Activated T-cell treated with anti-CD3 and anti-CD28 coated beads, Interleukin-2, amount 50 U/mL, for 1 hour (primary cell): ENCODE measurements at regions not wholly inside any gene's neighbourhood (a gene's known extent, or its start where the extent isn't known, plus 50 kb on each side); places are given as distances from the start of the nearest gene placed in this dataset.
"Not testable (repeated sequence)": the region's sequence is repeated elsewhere in the genome, so short reads cannot be mapped to it uniquely, and the experiment has no call there.

ENCODE experiments used
- DNase-seq: peaks from one replicate; pipeline ENCODE4 v3.0.0-alpha.2; 2020

GRCh38 chrX:42832764-42833549 lies 55.0 kb upstream of the PPP1R2C start:
- DNase-seq: no peak

GRCh38 chrX:42833550-42833940 lies 55.6 kb upstream of the PPP1R2C start:
- not testable (repeated sequence) for DNase-seq

GRCh38 chrX:42837101-42837726 lies 59.3 kb upstream of the PPP1R2C start:
- DNase-seq: no peak

GRCh38 chrX:42837747-42838146 lies 59.8 kb upstream of the PPP1R2C start:
- DNase-seq: no peak

- DNase-seq: no peak
These were observed 61.7 kb upstream of the PPP1R2C start for GRCh38 chrX:42839632-42840031.

DNA sequence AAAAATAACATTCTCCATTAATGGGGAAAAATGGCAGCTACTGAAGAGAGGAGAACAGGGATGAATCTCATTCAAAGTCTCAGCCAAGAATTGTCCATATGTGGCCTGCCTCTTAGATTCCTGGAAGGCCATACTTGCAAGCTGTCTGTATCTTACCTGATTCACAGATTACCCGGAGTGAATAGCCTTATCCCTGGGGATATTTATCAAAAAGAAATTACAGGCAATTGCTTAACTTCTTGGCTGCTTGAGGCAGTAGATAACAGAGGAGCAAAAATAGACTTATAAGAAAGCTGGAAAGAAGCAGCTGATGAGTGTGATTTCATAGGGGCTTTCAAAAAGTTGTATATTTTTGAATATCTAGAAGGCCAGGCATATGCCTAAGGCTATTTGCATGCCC lies 68.8 kb upstream of the PPP1R2C start:
- DNase-seq: no peak

DNA sequence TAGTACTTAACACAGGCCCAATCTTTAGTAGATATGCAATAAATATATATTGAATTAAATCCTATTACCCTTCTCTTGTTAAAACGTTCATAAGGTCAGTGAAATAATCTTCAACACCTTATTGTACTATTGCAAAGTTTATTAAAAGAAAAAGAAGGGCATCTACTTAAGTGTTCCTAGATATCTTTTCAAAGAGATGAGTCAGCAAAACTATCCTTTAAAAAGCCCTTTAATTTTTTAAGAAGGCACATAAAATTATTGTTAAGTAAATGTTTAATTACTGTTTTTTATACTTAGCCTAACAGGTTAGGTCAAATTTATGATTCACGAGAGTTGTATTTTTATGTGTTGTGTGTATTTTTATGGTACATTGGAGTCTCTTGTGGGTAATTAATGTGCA lies 77.3 kb upstream of the PPP1R2C start:
- no peak for DNase-seq

- DNase-seq: no peak
These were observed 79.8 kb upstream of the PPP1R2C start for GRCh38 chrX:42857766-42858165.

GRCh38 chrX:42869011-42869410 lies 91.0 kb upstream of the PPP1R2C start:
- DNase-seq: no peak

DNA sequence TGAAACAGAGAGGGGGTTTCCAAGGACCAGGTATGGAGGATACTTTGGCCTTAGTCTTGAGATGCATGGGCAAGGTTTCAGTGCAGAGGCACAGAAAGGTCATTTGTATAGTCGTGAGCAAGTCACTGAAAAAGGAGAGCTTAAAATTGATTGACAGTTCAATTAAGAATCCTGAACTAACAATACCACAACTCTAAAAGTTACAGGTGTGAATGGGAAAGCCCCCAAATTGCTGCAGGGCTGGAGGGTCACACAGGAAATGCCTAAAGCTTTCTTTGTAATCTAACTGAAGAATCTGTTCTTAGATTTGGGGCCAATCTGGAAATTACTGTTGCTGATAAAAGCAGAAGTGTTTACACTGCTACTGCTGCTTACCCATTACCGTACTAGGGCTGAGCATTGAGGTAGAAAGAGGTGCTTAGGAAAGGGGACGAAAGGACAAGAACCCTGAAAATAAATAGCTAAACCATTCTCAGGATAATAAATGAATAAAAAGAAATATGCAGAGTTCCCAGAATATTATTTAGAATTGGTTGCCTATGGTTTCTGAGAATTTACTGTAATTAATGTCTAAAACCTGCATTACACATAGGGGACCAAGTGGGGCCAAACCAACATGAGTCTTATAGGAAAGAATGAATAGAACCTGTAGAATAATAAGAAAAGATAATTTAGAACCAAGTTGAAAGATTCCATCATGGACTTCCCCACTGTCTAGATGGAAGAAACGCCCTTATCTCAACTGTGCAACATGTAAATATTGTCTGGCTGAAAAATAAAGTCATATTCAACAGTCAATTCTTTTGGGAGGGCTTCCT lies 91.9 kb upstream of the PPP1R2C start:
- no peak for DNase-seq

- no peak for DNase-seq
These were observed 108.6 kb upstream of the PPP1R2C start for GRCh38 chrX:42886519-42886918.

- no peak for DNase-seq
These were observed 123.0 kb upstream of the PPP1R2C start for GRCh38 chrX:42900947-42901346.

- DNase-seq: no peak
These were observed 124.5 kb upstream of the PPP1R2C start for GRCh38 chrX:42902513-42902912.

GRCh38 chrX:42920752-42921151 lies 142.8 kb upstream of the PPP1R2C start:
- DNase-seq: no peak

GRCh38 chrX:42930071-42930470 lies 152.1 kb upstream of the PPP1R2C start:
- DNase-seq: no peak

DNA sequence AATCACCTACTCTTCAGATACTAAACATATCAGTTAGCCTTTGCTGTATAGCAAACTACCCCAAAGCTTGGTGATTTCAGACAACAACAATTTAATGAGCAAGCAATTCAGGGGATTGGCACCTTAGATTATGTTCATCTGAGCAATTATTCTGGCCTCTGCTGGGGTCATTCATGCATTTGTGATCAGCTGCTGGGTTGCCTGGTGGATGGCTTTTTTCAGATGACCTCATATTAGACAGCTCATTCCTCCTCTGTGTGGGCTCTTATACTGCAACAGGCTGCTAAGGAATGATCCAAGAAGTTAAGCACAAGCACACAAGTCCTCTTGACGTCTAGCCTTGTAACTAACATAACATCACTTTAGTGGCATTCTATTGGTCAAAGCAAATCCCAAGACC lies 153.0 kb upstream of the PPP1R2C start:
- DNase-seq: no peak

DNA sequence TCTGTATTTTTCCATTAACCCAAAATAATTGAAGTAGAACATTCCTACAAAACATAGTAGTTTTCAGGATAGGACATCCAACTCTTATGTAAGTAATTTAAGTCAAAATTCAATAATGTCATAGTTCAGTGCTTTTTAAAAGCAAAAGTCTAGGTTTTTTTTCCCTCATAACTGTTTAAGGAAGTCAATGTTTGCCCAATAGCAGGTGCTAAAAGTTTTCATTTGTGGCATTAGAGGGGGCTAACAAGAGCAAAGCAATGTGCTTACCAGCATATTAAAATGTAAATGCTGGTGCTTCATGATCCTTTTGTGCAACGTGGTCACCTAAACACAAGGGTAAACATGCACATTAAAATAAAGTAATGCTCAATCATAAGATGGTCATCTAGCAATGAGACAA lies 155.2 kb upstream of the PPP1R2C start:
- no peak for DNase-seq

DNA sequence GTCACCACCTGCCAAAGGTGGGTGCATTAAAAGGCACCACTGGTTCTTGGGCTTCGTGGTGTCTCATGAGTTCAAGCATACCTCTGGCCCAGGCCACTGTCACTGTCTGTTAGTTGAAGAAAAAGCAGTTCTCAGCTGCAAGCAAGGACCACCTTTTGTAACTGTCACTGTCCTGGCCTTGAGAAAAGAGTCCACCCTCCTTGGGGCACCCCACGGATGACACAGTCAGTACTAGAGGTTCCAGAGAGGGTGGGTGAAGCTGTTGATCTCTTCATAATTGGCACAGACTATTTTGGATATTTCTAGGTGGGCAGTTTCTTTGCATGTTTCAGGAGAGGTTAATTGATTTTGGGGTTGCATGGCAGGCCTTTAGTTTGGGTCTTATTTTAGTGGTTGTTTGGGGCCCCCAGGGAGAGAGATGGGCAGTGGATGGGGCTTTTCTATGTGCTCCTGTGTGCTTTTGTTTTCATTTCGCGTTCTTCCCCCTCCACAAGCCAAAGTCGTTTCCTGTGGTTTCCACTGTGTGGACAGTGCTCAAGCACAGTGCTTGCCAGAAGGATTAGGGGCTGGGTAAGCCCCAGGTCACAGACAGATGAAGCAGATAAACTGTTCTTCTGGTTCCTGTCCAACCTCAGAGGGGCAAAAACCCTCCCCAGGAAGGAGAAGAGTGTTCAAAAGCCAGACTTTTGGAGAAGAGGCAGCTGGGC lies 156.2 kb upstream of the PPP1R2C start:
- DNase-seq: no peak

DNA sequence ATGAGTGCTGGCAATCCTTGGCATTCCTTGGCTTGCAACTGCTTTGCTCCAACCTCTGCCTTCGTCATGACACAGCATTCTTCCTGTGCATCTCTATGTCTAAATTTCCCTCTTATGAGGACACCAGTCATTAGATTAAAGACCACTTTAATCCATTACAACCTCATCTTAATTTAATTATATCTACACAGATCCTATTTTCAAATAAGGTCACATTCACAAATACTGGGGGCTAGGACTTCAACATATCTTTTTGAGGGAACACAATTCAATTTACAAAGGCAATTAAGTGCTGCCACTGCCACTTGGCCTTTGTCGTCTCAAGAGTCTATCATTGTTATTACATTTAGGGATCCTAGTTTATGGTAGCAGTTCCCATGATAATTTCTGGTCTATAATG lies 163.7 kb upstream of the PPP1R2C start:
- no peak for DNase-seq

- DNase-seq: peak; percentile 33
These were observed 165.3 kb upstream of the PPP1R2C start for GRCh38 chrX:42943051-42943974.

GRCh38 chrX:42944381-42944998 lies 166.5 kb upstream of the PPP1R2C start:
- DNase-seq: no peak
